GM12878 (cell line): ENCODE measurements at regions not wholly inside any gene's neighbourhood (a gene's known extent, or its start where the extent isn't known, plus 50 kb on each side); places are given as distances from the start of the nearest gene placed in this dataset.

Source experiments
- ATAC-seq: fragments of 200-7000 bp; cut with Tn5 transposase; 3 replicates; pipeline ENCODE4 v1.9.1; 2020; ENCODE audit warnings: mild to moderate bottlenecking, moderate library complexity
- BruUV-seq: library from RNA; stranded (reverse); fragments of 400-500 nt; replicated peaks from 2 replicates; lab custom pipeline; 2021; lab: Mats Ljungman, UMichigan
- CTCF ChIA-PET: fragments of 300-600 bp; sonication (Branson Sonifier 250); formaldehyde crosslinking; extraction: SDS; loops from one replicate; lab custom pipeline; 2021; ENCODE audit warnings: inconsistent platforms; lab: Yijun Ruan, JAX
- POLR2A ChIA-PET: fragments of 350-600 bp; formaldehyde crosslinking; extraction: SDS; loops from one replicate; lab custom pipeline; 2021; ENCODE audit warnings: inconsistent platforms; lab: Charles Lee
- RAD21 ChIA-PET: fragments of 300-600 bp; sonication (Branson Sonifier 250); formaldehyde crosslinking; loops from one replicate; lab custom pipeline; 2023; ENCODE audit warnings: antibody characterized with exemption; ENCODE audit not compliant: unreplicated experiment; lab: Charles Lee
- SMC1A ChIA-PET: fragments of 300-600 bp; sonication (Branson Sonifier 250); formaldehyde crosslinking; loops from one replicate; lab custom pipeline; 2023; ENCODE audit not compliant: unreplicated experiment, uncharacterized antibody; lab: Charles Lee
- DNase-seq: peaks from one replicate; pipeline ENCODE4 v3.0.0-alpha.2; 2011; ENCODE audit warnings: low read depth, low spot score
- FAIRE-seq: peaks from 3 replicates; lab custom pipeline; 2011; peaks lifted over from hg19 to GRCh38; lab: Jason Lieb, UNC
- H2AFZ ChIP-seq: 2 replicates; pipeline ENCODE4 v1.6.0; 2011; ENCODE audit warnings: low read depth, low read length, control low read depth; ENCODE audit not compliant: control insufficient read depth
- H3K27ac ChIP-seq: 2 replicates; pipeline ENCODE4 v1.5.1; 2011; ENCODE audit warnings: control low read depth; ENCODE audit not compliant: control insufficient read depth, insufficient read depth
- H3K27me3 ChIP-seq, 2 experiments: replicated peaks in 1 of 2; 2 replicates each; pipeline versions ENCODE4 v1.6.0 to v1.6.1; 2011; ENCODE audit warnings: low read length in 1 of 2; ENCODE audit not compliant: control insufficient read depth in 2 of 2, insufficient read depth in 2 of 2
- H3K36me3 ChIP-seq, 2 experiments: 2 replicates each; pipeline ENCODE4 v1.5.1; 2011; ENCODE audit warnings: low read length in 1 of 2; ENCODE audit not compliant: control insufficient read depth in 2 of 2, insufficient read depth in 2 of 2
- H3K4me1 ChIP-seq: 2 replicates; pipeline ENCODE4 v1.6.1; 2011; ENCODE audit warnings: mild to moderate bottlenecking, low read length, moderate library complexity, mixed read lengths; ENCODE audit not compliant: control insufficient read depth, insufficient read depth
- H3K4me2 ChIP-seq: 2 replicates; pipeline ENCODE4 v1.6.0; 2011; ENCODE audit warnings: control low read depth; ENCODE audit not compliant: control insufficient read depth, insufficient read depth
- H3K4me3 ChIP-seq: fragments of 200-600 bp; sonication (generic); 2 replicates; pipeline ENCODE4 v1.5.1; 2016
- H3K79me2 ChIP-seq: 2 replicates; pipeline ENCODE4 v1.6.0; 2011; ENCODE audit warnings: low read length; ENCODE audit not compliant: control insufficient read depth, insufficient read depth
- H3K9ac ChIP-seq: 2 replicates; pipeline ENCODE4 v1.8.0; 2011; ENCODE audit warnings: low read length, control low read depth, mixed read lengths; ENCODE audit not compliant: control insufficient read depth, insufficient read depth
- H3K9me3 ChIP-seq: replicated peaks from 3 replicates; pipeline ENCODE4 v1.5.1; 2011; ENCODE audit warnings: mild to moderate bottlenecking, low read length; ENCODE audit not compliant: control insufficient read depth, insufficient read depth
- H4K20me1 ChIP-seq: 2 replicates; pipeline ENCODE4 v1.6.0; 2011; ENCODE audit not compliant: control insufficient read depth, insufficient read depth
- BHLHE40 ChIP-seq, 2 experiments: fragments of 450-650 bp in 1 of 2; IDR thresholded peaks; 2 replicates each; pipeline ENCODE4 v1.6.1; 2011 to 2017; ENCODE audit warnings: low read depth in 2 of 2, borderline replicate concordance in 1 of 2, improper control_type of control experiment in 1 of 2, low read length in 1 of 2, mild to moderate bottlenecking in 1 of 2
- BRCA1 ChIP-seq: IDR thresholded peaks from 2 replicates; pipeline ENCODE4 v1.6.1; 2011; ENCODE audit warnings: low read depth, low read length, improper control_type of control experiment
- CBX3 ChIP-seq: fragments of 200-600 bp; sonication (generic); IDR thresholded peaks from 2 replicates; pipeline ENCODE4 v1.6.1; 2016; ENCODE audit warnings: low read depth, borderline replicate concordance
- CEBPB ChIP-seq, 2 experiments: fragments of 150-350 bp in 1 of 2; IDR thresholded peaks; 2 replicates each; pipeline ENCODE4 v1.6.1; 2012 to 2014; ENCODE audit warnings: low read depth in 2 of 2, low read length in 2 of 2, borderline replicate concordance in 1 of 2, inconsistent platforms in 1 of 2
- HDAC6 ChIP-seq: fragments of 200-600 bp; sonication (generic); IDR thresholded peaks from one replicate; pipeline ENCODE4 v1.8.0; 2017; ENCODE audit warnings: antibody characterized with exemption; ENCODE audit not compliant: unreplicated experiment
- HDGF ChIP-seq: fragments of 450-650 bp; IDR thresholded peaks from 2 replicates; pipeline ENCODE4 v1.6.1; 2016; ENCODE audit warnings: antibody characterized with exemption
- KAT2A ChIP-seq: conservative IDR thresholded peaks from 2 replicates; pipeline ENCODE4 v1.6.1; 2011; ENCODE audit warnings: low read depth, low read length; ENCODE audit not compliant: control insufficient read depth
- KDM1A ChIP-seq: fragments of 200-600 bp; sonication (generic); IDR thresholded peaks from 2 replicates; pipeline ENCODE4 v1.6.1; 2016; ENCODE audit warnings: borderline replicate concordance
- MTA3 ChIP-seq: IDR thresholded peaks from 2 replicates; pipeline ENCODE4 v1.6.1; 2012; ENCODE audit warnings: low read length, inconsistent platforms, borderline replicate concordance
- NFIC ChIP-seq: IDR thresholded peaks from 2 replicates; pipeline ENCODE4 v1.6.1; 2012; ENCODE audit warnings: low read depth, mild to moderate bottlenecking, inconsistent platforms, low read length, moderate library complexity
- RAD51 ChIP-seq: fragments of 450-650 bp; IDR thresholded peaks from 2 replicates; pipeline ENCODE4 v1.6.1; 2016; ENCODE audit warnings: moderate library complexity, mild to moderate bottlenecking, inconsistent platforms
- SMAD5 ChIP-seq: IDR thresholded peaks from 2 replicates; pipeline ENCODE4 v1.6.1; 2016; ENCODE audit warnings: antibody characterized with exemption, low read depth
- TARDBP ChIP-seq: IDR thresholded peaks from 2 replicates; pipeline ENCODE4 v1.6.1; 2016; ENCODE audit warnings: borderline replicate concordance
- ZNF24 ChIP-seq: fragments of 450-650 bp; IDR thresholded peaks from 2 replicates; pipeline ENCODE4 v1.6.1; 2017; ENCODE audit warnings: antibody characterized with exemption, mild to moderate bottlenecking
- ZSCAN29 ChIP-seq: fragments of 450-650 bp; IDR thresholded peaks from 2 replicates; pipeline ENCODE4 v1.6.1; 2017; ENCODE audit warnings: mild to moderate bottlenecking, moderate library complexity
- in situ Hi-C: fragments of 300-500 bp; cut with MboI; formaldehyde crosslinking; loops from 9 replicates; pipeline ENCODE4 v1.14.3; 2018; ENCODE audit warnings: mixed read lengths
- intact Hi-C: fragments of 100-400 bp; cut with micrococcal nuclease; formaldehyde crosslinking; loops from one replicate; pipeline ENCODE4 v1.14.2; 2022; ENCODE audit not compliant: unreplicated experiment
- TF ChIP-seq, protein P1 (sequence below): IDR thresholded peaks from 2 replicates; pipeline ENCODE4 v1.6.1; 2011; ENCODE audit warnings: borderline replicate concordance, low read depth, mild to moderate bottlenecking, moderate library complexity, low read length; ENCODE audit not compliant: insufficient read depth, poor library complexity, severe bottlenecking
- TF ChIP-seq, protein P2 (sequence below): IDR thresholded peaks from 2 replicates; pipeline ENCODE4 v1.6.1; 2012; ENCODE audit warnings: low read depth, low read length, improper control_type of control experiment
- TF ChIP-seq, protein P3 (sequence below): fragments of 450-650 bp; IDR thresholded peaks from 2 replicates; pipeline ENCODE4 v1.6.1; 2017; ENCODE audit warnings: mild to moderate bottlenecking, moderate library complexity

DNA sequence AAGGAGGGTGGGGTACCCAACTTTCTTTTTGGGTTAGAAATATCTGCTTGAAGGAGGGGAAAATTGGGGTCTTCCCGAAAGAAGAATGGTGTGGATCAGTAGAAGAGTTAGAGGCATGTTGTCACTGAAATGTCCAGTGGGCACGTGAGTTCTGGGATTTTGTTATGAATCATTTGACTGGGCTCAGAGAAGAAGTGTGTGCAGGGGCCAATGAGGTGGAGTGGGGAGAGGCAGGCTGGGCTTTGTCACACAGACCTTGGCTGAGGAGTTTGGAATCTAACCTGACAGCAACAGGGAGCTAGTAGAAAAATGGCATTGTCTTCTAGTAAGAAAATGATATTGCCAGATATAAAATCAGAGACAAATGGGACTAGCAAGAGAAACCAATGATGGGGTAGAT is 436.8 kb downstream of the MFSD1 start (continued):
- TF ChIP-seq, protein P1, sequence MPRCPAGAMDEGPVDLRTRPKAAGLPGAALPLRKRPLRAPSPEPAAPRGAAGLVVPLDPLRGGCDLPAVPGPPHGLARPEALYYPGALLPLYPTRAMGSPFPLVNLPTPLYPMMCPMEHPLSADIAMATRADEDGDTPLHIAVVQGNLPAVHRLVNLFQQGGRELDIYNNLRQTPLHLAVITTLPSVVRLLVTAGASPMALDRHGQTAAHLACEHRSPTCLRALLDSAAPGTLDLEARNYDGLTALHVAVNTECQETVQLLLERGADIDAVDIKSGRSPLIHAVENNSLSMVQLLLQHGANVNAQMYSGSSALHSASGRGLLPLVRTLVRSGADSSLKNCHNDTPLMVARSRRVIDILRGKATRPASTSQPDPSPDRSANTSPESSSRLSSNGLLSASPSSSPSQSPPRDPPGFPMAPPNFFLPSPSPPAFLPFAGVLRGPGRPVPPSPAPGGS, result no peak

DNA sequence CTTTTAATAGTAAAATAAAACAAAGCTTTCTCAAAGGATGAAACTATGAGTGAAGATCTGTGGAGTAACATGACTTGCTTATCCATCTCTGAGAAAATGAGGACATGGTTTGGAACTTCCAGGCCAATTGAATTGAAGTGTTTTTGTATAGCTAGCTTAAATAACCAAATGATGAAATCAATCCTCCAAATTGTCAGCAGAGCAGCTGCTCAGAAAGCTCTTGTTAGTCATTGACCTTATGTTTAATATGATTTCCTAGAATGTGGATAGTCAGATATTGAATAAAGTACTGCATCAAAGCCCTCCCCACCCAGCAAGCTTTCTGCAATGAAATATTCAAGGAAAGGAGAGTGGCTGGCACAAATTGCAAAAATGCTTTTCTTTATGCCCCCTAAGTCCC is 437.2 kb downstream of the MFSD1 start:
- TF ChIP-seq, protein P2, sequence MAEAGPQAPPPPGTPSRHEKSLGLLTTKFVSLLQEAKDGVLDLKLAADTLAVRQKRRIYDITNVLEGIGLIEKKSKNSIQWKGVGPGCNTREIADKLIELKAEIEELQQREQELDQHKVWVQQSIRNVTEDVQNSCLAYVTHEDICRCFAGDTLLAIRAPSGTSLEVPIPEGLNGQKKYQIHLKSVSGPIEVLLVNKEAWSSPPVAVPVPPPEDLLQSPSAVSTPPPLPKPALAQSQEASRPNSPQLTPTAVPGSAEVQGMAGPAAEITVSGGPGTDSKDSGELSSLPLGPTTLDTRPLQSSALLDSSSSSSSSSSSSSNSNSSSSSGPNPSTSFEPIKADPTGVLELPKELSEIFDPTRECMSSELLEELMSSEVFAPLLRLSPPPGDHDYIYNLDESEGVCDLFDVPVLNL, result no peak
- no peak for TF ChIP-seq RAD51
- no peak for TF ChIP-seq TARDBP
- no peak for TF ChIP-seq HDGF
- no peak for TF ChIP-seq KDM1A
- TF ChIP-seq SMAD5, result no peak
- no peak for TF ChIP-seq MTA3
- TF ChIP-seq BHLHE40 (IDR thresholded peaks at IDR 0.05; ENCODE audit: borderline replicate concordance in 1 of 2, low read depth in 2 of 2, low read length in 1 of 2), result no peak
- no peak for TF ChIP-seq HDAC6
- no peak for TF ChIP-seq NFIC
- no peak for TF ChIP-seq ZNF24
- no peak for TF ChIP-seq CEBPB (IDR thresholded peaks at IDR 0.05; ENCODE audit: borderline replicate concordance in 1 of 2, low read depth in 2 of 2, low read length in 2 of 2)
- no peak for TF ChIP-seq KAT2A
- no peak for TF ChIP-seq CBX3
- TF ChIP-seq ZSCAN29, result no peak
- TF ChIP-seq, protein P3, sequence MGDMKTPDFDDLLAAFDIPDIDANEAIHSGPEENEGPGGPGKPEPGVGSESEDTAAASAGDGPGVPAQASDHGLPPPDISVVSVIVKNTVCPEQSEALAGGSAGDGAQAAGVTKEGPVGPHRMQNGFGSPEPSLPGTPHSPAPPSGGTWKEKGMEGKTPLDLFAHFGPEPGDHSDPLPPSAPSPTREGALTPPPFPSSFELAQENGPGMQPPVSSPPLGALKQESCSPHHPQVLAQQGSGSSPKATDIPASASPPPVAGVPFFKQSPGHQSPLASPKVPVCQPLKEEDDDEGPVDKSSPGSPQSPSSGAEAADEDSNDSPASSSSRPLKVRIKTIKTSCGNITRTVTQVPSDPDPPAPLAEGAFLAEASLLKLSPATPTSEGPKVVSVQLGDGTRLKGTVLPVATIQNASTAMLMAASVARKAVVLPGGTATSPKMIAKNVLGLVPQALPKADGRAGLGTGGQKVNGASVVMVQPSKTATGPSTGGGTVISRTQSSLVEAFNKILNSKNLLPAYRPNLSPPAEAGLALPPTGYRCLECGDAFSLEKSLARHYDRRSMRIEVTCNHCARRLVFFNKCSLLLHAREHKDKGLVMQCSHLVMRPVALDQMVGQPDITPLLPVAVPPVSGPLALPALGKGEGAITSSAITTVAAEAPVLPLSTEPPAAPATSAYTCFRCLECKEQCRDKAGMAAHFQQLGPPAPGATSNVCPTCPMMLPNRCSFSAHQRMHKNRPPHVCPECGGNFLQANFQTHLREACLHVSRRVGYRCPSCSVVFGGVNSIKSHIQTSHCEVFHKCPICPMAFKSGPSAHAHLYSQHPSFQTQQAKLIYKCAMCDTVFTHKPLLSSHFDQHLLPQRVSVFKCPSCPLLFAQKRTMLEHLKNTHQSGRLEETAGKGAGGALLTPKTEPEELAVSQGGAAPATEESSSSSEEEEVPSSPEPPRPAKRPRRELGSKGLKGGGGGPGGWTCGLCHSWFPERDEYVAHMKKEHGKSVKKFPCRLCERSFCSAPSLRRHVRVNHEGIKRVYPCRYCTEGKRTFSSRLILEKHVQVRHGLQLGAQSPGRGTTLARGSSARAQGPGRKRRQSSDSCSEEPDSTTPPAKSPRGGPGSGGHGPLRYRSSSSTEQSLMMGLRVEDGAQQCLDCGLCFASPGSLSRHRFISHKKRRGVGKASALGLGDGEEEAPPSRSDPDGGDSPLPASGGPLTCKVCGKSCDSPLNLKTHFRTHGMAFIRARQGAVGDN, result no peak
- TF ChIP-seq BRCA1, result no peak
- H2AFZ ChIP-seq, result no peak overlapping the region
- intact Hi-C loops, result no loop called here
- no peak overlapping the region for H3K4me2 ChIP-seq
- ATAC-seq (no peak), FAIRE-seq (no peak), DNase-seq (no peak)
- ChIA-PET POLR2A (interaction anchor here (0.7 kb wide), 1 partner anchor 274 kb away, joined by 3 read pairs; no protein-coding TSS in a partner anchor), RAD21 (no interaction called here), CTCF (interaction anchor here (0.7 kb wide), 1 partner anchor 764 kb away, joined by 4 read pairs; no protein-coding TSS in a partner anchor), SMC1A (interaction anchor here (2.1 kb wide), 1 partner anchor 10 kb away, joined by 6 read pairs; no protein-coding TSS in a partner anchor)
- H3K36me3 ChIP-seq, result no peaks in the 10 kb centered on the region
- H3K4me1 ChIP-seq, result no peaks in the 10 kb centered on the region
- H3K27me3 ChIP-seq, result no peaks in the 10 kb centered on the region
- no peak overlapping the region for H3K27ac ChIP-seq
- no peaks in the 10 kb centered on the region for H3K9me3 ChIP-seq
- H3K79me2 ChIP-seq, result no peaks in the 10 kb centered on the region
- in situ Hi-C loops, result no loop called here
- no peak overlapping the region for H3K9ac ChIP-seq
- no peaks in the 10 kb centered on the region for H4K20me1 ChIP-seq
- no TSS peak for BruUV-seq
- H3K4me3 ChIP-seq, result no peak overlapping the region
